Left hindlimb (tissue), 1 donor: ENCODE measurements at regions not wholly inside any gene's neighbourhood (a gene's known extent, or its start where the extent isn't known, plus 50 kb on each side); places are given as distances from the start of the nearest gene placed in this dataset.
"Not testable (repeated sequence)": the region's sequence is repeated elsewhere in the genome, so short reads cannot be mapped to it uniquely, and the experiment has no call there.

ENCODE experiments used
- DNase-seq: peaks from one replicate; pipeline ENCODE4 v3.0.0-alpha.2; 2018

DNA sequence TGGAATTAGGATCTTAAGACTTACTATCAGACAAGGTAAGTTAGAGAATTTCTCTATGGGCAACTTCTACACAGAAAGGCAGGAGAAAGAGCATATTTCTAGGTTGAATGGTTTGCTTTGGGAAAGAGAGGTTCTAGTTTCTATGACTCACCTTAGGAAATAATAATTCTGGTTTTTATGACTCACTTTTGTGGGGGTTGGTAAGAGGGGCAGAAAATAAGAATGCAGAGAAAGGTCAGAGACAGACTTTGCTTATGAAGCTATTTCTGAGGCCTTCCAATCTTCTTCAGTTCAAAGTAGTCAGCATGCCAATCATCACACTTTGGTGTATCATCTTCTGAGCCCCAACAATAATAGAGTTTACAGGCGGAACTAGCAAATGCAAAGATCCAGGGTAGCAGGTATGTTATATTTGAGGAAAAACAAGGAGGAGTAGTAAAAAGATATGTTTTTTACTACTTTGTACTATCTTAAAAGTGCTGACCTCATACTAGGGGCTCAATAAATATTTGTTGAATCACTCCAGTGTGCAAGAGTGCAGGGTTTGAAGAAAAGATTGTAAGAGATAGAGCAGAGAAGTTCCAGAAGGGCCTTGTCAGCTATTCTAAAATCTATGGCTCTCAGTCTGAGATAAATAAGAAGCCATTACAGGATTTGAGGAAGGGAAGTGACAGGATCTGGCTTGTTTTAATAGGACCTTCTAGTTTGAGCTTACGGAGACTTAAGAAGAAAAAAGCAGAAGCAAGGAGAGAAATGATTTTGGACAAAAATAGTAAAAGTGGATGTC lies 56.7 kb upstream of the LRFN5 start:
- no peak for DNase-seq

- DNase-seq, result no peak
Measured at GRCh38 chr14:41549282-41549681, 57.4 kb upstream of the LRFN5 start.

DNA sequence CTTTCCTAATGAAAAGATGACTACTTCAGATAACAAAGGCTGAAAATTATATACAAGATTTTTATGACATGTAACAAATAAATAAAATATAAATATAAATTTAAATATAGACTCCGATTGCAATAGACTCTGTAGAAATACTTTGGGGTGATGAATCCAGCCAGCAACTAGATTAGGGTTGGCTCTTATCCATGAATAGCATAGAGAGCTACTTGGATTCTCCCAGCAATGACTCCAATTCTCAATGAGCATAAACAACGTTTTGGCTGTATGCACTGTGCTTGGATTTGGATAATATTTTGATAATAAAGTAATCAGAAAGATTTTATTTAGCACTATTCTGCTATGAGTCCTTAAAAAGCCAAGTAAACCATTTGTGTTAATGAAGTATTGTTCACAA lies 58.0 kb upstream of the LRFN5 start:
- DNase-seq, result no peak

DNA sequence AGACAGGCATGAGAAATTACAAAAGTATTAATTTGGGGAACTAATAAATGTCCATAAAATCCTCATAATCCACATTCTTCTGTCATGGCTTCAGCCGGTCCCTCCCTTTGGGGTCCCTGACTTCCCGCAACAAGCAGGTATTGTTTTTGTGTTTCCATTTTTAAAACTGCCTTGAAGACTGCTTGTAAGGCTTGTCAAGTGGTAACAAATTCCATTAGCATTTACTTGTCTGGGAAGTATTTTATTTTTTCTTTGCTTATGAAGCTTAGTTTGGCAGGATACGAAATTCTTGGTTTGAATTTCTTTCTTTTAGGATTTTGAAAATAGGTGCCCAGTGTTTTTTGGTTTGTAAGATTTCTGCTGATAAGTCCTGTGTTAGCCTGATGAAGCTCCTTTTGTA lies 65.3 kb upstream of the LRFN5 start:
- DNase-seq, result no peak

DNA sequence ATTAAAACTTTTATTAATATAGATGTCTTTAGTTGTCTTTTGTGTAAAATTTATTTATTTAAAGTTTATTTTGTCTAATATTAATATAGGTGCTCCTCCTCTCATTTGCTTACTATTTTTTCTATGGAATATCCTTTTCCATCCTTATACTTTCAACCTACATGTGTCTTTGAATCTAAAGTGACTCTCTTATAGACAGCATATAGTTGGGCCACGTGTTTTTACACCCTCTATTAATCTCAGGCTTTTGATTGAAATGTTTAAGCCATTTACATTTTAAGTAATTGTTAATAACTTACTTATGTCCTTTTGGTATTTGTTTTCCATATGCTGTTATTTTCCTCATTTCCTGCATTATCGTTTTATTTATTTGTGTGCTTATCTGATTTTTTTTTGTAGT lies 74.4 kb upstream of the LRFN5 start:
- DNase-seq, result no peak

DNA sequence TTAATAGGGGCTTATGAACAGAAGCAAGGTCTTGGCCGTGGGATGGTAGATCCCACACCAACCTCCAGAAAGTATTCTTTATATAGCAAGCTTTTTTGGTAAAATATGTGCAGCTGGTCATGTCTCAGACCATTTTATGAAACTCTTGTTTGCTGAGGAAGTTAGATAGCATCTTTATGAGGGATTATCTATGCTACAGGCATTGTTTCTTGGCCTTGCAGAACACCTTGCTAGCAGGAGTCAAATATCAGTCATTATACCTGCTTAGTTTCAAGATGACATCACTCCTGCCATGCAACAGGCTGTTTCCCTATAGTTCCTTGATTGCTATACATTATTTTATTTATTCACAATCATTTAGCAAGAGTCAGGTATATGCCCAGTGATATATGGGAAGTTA lies 84.8 kb upstream of the LRFN5 start:
- DNase-seq, result no peak

DNA sequence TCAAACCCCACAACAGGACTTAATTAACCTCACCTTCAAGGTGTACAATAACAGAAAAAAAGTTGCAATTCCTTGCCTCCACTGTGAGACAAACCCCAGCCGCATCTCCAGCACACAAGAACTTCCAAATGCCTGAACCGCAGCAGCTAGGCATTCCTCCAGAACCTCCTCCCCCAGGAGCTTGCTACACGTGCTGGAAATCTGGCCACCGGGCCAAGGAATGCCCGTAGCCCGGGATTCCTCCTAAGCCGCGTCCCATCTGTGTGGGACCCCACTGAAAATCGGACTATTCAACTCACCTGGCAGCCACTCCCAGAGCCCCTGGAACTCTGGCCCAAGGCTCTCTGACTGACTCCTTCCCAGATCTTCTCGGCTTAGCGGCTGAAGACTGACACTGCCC lies 88.6 kb upstream of the LRFN5 start:
- not testable (repeated sequence) for DNase-seq

DNA sequence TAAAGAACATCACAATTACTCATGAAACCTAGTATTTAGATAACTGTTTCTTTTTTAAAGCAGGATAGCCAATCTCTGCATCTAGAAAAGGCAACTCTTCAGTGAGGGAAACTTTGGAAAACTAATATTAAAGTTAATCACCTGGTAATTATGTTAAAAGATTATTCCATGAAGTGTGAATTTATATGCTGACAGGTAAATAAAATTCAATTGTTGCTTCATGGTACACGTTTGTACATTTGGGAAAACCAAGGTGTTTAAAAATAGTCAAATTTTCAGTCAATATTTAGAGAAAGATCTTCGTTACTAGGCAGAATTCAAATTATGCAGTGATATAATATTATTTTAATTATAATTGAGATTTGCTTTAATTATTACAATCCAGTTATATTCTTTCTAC lies 100.1 kb upstream of the LRFN5 start:
- DNase-seq, result no peak

DNA sequence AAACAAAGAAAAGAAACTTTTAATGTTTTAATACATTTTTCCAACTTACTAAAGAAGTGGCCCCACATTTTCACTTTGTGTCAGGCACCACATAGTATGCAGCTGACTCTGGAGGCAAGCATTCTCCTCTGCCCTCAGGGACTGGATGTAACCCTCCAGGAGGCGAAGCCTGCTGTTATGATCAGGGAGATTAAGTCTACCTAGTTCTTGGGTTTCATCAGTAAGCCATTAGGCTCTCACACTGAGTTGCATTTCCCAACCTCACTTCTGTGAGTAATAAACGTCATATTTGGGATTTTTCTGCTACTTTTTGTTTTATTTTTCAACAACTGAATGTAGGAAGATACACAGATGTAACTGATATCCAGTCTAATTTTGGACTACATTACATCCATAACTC lies 101.2 kb upstream of the LRFN5 start:
- no peak for DNase-seq

DNA sequence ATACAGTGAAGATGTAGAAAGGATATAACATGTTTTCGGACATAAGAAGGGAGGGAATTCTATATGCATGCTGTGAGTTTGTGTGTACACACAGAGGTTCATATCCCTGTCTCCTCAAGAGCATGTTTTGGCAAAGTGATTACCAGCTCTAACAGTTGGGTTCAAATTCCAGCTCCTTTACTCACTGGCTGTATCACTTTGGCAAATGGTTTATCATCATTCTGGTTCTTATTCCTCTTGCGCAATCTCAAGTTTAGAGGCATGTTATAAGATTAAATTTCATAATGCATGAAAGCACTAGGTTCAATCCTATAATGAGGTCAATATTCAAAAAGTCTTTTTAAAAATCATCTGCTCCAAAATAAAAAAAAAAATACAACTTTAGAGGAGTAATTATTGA lies 107.7 kb upstream of the LRFN5 start:
- DNase-seq, result no peak

DNA sequence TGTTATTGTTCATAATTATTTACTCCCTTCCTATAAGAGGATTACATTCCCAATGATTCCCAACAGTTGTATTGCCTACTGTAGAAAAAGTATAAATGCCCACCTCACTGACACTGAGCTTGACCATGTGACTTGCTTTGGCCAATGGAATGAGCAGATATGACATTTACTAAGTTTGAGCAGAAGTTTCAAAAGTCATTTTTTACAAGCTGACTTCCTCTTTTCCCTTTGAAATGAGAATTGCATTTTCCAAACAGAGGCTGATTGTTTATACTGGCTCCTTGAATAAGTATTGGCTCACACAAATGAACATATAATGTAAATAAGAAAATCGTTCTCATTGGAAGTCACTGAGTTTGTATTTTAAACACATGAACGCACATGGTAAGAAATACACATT lies 116.4 kb upstream of the LRFN5 start:
- DNase-seq, result no peak

GRCh38 chr14:41489315-41489972 lies 117.2 kb upstream of the LRFN5 start:
- no peak for DNase-seq

DNA sequence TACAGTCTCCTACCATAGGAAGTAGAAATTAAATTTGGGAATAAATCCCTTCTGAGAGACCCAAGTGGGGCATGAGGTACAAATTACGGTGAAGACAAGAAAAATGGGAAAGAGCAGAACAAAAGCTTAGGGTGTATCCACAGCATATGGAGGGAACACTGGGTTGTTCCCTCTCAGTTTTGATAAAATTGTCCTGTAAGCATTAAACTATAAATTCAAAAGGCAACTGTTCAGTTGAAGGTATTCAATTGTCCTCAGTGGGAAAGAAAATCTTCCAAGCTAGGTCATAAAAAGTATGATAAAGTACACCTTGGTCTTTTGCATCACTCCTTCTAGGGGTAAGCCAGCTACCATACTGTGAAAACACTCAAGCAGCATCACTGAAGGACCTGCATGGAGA lies 118.3 kb upstream of the LRFN5 start:
- DNase-seq, result no peak

- no peak for DNase-seq
Measured at GRCh38 chr14:41482861-41483260, 123.8 kb upstream of the LRFN5 start.

- DNase-seq, result no peak
Measured at GRCh38 chr14:41476526-41476925, 130.2 kb upstream of the LRFN5 start.

DNA sequence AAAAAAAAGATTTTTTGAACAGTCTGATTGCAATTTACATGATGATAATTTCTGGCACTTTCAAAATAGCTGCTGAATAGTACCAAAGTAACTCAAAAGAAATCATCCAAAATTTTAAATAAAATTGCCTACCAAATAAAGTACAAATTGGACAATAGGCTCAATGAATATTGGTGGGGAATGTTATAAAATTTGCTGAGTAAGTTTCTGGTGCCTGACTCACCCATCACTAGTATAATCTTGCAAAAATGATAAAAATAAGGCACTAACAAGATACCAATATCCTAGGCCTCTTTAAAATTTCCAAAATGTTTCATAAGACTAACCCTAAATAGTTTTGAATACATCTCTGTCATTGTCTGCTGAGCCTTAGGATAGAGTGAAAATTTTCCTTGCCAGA lies 145.3 kb upstream of the LRFN5 start:
- no peak for DNase-seq

- DNase-seq, result no peak
Measured at GRCh38 chr14:41457393-41457792, 149.3 kb upstream of the LRFN5 start.

- DNase-seq, result no peak
Measured at GRCh38 chr14:41449066-41449465, 157.6 kb upstream of the LRFN5 start.

- DNase-seq, result no peak
Measured at GRCh38 chr14:41446008-41446407, 160.7 kb upstream of the LRFN5 start.

- DNase-seq, result no peak
Measured at GRCh38 chr14:41423503-41423902, 183.2 kb upstream of the LRFN5 start.

DNA sequence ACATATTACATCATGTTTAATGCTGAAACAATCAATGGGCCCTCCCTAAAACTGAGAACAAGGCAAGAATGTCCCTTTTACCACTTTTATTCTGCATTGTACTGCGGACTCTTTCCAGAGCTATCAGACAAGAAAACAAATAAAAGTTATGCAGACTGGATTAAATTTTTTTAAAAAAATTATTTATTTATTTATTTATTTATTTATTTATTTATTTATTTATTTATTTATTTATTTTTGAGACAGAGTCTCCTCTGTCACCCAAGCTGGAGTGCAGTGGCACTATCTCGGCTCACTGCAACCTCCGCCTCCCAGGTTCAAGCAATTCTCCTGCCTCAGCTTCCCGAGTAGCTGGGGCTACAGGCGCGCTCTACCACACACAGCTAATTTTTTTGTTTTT lies 185.4 kb upstream of the LRFN5 start:
- DNase-seq, result not testable (repeated sequence)

DNA sequence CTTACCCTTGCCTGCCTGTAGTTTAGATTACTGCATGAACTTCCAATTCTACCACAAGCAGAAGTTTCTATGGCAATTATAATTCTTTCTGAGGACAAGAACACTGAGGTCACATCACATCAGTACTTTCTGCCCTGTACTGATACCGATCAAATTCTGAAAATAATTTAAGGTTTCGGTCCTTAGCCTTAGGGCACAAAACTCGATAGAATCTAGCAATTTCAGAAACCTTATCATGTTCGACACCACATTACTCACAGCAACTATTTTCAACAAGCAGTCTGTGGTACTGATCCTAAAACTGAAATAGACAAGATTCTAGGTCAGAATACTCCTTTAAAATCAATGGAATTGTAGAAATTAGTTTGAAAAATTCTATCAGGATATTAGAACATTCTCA lies 187.0 kb upstream of the LRFN5 start:
- no peak for DNase-seq

DNA sequence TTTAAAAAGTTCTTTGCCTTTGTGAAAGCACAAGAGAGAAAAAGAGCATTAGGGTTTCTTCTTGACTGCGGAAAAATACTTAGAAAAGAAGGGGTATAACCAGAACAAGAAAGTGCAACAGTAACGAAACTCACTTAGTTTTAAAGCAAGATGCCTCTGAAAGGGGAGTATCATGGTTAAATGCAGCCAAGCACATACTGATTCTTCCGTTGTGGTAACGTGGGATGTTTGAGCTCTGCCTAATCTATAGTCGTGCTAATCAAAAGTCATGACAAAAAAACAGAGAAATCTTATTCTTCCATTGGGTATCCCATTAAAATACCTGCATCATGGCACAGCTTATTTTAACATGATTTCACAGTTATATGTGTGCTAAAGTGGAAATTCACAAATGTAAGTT lies 187.8 kb upstream of the LRFN5 start:
- DNase-seq, result no peak

DNA sequence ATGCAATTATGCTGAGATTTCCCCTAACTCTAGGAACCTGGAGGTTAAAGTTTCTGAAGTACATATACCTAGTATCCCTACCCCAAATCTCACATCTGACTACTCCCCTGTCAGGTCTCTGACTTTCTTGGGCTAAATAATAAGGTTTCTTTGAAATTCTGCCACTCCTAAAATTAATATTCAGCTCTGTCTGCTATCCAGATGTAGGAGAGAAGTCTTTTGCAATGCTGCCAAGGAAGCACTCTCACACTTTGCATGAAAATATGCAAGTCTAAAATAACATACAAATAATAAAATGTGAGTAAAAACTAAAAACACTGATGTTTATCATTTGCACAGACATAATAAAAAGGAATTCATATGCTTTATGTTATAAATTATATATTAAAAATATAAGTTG lies 196.9 kb upstream of the LRFN5 start:
- no peak for DNase-seq

DNA sequence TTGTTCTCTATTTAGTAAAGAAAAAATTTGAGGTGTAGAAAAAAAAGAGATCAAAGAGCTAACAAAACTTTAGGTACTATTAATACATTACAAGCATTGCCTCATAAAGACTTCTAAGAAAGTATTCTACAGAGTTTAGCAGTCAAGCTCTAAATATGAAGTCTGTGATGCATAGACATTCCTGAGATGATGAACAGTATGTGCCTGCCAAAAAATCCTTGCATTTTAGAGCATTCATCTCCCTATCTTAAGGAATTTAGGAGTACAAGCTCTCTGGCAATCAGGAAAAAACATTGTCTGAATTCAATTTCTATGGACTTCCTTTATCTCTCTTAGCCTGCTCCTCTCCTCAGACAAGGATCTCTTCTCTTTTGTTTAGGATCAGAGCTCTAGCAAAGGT lies 202.6 kb upstream of the LRFN5 start:
- DNase-seq, result no peak
